ENCODE measurements at regions not wholly inside any gene's neighbourhood (a gene's known extent, or its start where the extent isn't known, plus 50 kb on each side); places are given as distances from the start of the nearest gene placed in this dataset.
"Not testable (repeated sequence)": the region's sequence is repeated elsewhere in the genome, so short reads cannot be mapped to it uniquely, and the experiment has no call there.

DNA sequence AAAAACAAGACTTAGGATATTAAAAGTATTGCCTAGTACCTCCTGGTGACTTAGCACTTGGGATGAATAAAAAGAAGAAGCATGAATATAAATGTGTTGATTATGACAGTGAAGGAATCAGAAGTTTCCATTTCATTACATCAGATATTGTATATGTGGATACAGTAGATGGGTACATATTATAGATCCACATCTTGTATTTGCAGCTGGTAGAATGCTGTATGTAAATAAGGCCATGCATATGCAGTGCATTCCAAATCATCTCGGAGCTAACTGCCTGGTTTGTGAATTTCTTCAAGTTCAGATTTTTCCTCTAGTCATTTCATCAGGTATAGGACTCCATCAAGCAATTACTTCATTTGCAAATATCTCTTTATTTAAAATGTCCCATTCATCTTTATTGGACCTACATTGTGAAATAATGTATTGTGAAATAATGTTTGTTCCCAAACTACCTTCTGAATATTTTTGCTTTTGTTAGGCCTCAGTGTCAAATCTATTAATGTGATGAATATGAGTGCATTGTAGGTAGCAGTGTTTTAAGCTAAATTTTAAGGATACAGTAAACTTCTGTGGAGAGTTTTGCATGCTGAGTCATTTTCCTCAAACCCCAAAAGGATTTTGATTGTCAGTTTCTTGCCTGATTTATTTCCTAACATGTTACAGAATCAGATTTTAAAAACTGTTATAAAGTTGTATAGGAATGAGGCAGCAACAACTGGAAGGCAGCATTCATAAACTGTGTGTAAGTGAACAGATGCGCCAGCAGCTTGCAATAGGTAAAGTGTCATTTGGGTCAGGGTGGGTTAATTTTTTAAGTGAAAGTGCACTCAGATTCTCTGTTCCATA is 370.8 kb upstream of the RIOK2 start:
- intact Hi-C loops (cut with DNase I), result no loop called here

DNA sequence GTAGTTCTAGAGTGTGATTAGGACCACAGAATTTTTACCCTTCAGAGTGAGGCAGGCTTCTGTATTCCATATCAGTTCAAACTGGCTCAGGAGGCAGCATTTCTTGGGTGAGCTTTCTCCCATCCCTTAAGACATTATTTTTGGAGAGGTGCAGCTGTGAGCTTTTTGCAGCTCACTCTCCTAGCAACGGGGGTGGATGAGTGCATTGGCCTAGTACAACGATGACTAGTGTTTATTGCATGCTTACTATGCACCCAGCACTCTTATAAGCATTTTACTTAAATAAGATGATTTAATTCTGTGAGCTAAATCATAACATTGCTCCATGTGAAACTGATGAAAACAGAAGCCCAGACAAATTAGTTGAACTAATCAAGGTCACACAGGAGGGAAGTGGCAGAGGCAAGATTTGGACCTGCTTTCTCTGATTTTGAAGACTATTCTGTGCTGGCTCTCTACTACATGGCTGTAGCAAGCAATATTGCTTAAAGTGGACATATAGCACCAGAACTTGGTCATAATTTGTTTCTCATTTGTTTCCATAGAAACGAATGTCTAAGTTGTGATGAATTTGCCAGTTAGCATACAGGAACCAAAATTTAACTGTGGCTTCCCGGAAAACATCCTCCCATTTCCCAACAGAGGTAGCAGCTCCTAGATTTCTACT is 372.1 kb upstream of the RIOK2 start:
- DNase-seq (ENCODE audit: missing footprints) (no peak), ATAC-seq (no peak)
- intact Hi-C loops (cut with DNase I), result no loop called here

More for the DNA sequence above, 370.8 kb upstream of the RIOK2 start:
- ATAC-seq, result no peak
- DNase-seq (ENCODE audit: missing footprints), result no peak

DNA sequence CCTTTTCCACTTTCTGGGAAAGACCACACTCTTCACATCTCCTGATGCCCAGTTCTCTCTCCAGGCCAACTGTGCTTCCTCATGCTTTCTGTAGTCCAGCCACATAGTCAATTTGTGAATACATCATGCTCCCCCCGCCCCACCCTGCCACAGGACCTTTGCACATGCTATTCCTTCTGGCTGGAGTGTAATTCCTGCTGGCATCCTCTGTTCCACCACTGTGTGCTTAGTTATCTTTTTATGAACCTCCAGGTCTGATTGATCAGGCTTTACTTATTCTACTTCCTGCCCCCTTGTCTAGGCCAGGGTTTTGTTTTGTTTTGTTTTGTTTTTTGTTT is 372.6 kb upstream of the RIOK2 start:
- no peak for DNase-seq (ENCODE audit: missing footprints)
- intact Hi-C loops (cut with DNase I), result no loop called here
- no peak for ATAC-seq

DNA sequence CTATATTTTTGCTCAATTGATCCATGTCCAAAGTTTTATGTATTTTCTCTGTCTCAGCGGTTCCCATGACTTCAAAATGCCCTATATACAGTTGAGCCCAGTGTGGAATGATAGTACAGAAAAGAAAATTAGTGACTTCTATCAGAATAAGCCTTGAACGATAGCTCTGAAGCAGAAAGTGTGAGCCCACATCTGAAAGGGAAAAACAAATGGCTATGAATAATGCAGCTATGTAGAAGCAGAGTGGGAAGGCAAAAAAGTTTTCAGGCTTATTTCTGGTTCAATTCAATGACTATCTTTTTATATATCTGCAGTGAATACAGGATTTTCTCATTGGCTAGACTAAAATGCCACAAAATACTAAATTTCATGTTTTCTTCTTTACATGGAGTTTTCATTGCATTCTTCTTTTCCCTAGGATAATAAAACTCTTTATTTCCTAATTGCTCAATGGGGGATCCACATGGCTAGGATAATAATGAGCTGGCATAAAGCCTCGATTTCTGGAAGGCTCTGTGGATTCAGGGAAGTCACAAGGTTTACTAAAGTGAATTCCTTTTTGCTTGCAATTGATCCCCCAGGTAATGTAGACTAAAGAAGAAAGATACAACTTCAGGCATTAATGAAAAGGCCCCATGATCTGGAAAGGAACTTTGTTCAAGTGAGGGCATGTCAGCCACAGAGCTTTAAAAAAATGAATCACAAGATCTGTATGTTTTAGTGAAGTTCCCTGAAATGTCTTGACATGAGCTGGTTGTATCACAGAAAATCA is 377.0 kb upstream of the RIOK2 start:
- ATAC-seq (no peak), DNase-seq (ENCODE audit: missing footprints) (no peak)
- intact Hi-C loops (cut with DNase I), result no loop called here

DNA sequence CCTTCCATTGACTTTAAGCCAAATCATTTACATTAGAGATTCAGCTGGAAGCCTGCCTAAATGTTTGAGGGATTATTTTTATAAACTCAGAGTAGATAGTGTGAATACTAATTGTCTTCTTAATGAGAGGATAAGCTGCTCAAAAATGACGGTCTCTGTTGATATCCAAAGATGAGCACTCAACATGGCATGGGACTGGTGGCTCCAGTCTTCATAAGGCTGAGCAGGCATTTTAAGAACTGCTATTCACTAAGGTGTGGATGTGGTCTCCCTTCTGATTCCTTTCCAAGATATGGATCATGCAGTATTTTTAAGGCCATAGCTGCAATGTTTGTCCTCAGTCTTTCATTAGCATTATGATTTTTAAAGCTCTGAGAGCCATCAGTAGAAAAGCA is 377.5 kb upstream of the RIOK2 start:
- no peak for DNase-seq (ENCODE audit: missing footprints)
- no peak for ATAC-seq
- intact Hi-C loops (cut with DNase I), result no loop called here

DNA sequence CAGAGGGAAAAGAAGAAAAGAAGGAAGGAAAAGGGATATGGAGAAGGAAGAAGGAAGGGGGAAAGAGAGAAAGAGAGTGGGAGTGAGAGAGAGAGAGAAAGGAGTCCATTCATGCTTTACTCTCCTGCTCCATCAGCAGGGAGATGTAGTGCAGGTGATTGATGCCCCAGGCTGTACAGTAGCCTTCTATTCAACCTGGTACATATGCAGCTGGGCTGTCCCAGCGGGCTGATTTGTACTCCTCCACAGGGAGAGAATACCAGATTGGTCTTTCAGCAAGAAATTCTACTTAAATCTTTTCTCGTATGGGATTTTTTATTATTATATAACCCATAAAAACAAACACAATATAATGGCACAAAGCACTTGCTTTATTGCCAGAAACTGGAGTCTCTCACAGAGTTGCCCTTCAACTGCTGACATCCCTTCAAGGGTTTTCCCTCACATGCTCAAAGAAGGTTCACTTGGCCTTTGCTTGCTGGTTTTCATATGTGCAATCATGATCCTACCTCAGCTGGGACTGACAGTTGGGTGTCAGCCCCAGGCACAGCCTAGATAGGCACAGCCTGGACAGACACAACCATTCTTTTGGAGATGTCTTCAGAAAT is 380.1 kb upstream of the RIOK2 start:
- ATAC-seq, result no peak
- intact Hi-C loops (cut with DNase I), result no loop called here
- no peak for DNase-seq (ENCODE audit: missing footprints)

DNA sequence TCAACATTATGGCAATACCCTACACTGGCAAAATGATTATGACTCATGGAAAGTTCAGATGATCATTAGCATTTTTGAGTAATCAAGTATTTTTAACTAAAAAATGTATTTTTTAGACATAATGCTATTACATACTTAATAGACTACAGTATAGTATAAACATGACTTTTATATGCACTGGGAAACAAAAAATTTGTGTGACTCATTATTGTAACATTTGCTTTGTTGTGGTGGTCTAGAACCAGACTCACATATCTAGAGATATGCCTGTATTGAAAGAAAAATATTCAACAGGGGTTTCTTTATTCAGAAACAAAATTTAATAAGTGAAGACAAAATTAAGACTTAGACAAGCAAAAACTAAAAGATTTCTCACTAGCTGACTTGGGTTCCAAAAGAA is 385.3 kb upstream of the RIOK2 start:
- DNase-seq (ENCODE audit: missing footprints), result no peak
- ATAC-seq, result no peak
- intact Hi-C loops (cut with DNase I), result no loop called here

DNA sequence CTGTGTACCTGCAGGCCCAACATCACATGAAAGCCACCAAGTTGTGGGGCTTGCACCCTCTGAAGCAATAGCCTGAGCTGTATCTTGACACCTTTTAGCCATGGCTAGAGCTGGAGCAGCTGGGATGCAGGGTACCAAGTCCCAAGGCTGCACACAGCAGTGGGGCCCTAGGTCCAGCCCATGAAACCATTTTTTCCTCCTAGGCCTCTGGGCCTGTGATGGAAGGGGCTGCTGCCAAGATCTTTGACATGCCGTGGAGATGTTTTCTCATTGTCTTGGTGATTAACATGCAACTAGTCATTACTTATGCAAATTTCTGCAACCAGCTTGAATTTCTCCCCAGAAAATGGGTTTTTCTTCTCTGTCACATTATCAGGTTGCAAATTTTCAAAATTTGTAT is 387.2 kb upstream of the RIOK2 start:
- no peak for ATAC-seq
- no peak for DNase-seq (ENCODE audit: missing footprints)
- intact Hi-C loops (cut with DNase I), result no loop called here

DNA sequence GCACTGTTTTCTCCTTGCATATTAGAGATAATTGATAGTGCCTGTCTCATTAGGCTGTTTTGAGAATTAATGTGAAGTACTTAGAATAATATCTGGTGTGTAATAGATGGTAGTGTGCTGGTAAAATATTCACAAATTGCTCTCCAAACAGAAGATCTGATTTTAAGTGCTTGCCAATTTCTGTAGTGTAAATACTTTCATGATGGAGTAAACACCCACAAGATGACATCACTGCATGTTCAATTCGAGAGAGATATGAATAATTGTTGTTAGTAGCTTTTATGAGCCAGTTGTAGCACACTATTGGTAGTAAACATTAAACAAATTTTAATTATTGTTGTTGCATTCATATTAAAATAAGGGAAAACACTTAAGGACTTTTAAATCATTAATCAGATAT is 392.3 kb upstream of the RIOK2 start:
- ATAC-seq (no peak), DNase-seq (ENCODE audit: missing footprints) (no peak)
- intact Hi-C loops (cut with DNase I), result no loop called here

DNA sequence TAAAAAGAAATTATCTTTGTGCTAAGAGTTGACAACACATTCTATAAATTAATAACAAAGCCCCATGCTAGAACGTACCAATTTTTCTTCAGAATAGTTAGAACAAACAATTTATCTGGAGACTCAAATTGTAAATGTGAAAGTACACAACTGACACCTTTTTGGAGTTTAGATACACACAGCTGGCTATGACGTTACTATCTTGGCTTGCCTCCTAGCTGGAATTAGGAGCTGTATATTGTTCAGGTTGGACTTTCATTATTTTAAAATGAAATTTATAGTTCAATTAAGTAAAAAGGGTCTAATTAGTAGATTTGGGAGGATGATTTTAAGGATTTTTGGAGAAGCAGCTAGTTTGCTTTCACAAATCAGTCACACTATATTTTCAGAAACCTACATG is 393.9 kb upstream of the RIOK2 start:
- ATAC-seq, result no peak
- DNase-seq (ENCODE audit: missing footprints), result no peak
- intact Hi-C loops (cut with DNase I), result no loop called here

DNA sequence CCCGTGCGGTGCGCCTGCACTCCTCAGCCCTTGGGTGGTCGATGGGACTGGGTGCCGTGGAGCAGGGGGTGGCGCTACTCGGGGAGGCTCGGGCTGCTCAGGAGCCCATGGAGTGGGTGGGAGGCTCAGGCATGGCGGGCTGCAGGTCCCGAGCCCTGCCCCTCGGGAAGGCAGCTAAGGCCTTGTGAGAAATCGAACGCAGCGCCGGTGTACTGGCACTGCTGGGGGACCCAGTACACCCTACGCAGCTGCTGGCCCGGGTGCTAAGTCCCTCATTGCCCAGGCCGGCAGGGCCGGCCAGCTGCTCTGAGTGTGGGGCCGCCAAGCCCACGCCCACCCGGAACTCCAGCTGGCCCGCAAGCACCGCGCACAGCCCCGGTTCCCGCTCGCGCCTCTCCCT is 396.9 kb upstream of the RIOK2 start:
- ATAC-seq; DNase-seq (ENCODE audit: missing footprints); intact Hi-C loops (cut with DNase I): not testable (repeated sequence)

DNA sequence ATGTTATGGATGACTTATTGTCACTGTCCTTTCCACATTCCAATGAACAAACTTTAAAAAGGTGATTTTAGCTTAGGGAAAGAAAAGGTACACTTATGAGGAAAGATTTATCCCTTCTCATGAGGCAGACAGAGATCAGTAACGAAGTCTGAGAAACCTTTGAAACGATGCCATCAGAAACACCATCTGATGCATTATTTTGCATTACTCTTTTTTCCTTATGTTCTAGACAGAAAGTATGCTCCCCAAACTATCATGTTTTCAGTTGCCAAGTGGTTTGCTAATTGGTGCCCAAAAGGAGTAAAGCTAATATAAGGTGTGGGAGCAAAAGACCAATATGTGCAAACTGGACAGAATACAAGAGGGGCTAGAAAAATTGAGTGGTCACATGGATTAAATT is 397.7 kb upstream of the RIOK2 start:
- no peak for ATAC-seq
- DNase-seq (ENCODE audit: missing footprints), result no peak
- intact Hi-C loops (cut with DNase I), result no loop called here

DNA sequence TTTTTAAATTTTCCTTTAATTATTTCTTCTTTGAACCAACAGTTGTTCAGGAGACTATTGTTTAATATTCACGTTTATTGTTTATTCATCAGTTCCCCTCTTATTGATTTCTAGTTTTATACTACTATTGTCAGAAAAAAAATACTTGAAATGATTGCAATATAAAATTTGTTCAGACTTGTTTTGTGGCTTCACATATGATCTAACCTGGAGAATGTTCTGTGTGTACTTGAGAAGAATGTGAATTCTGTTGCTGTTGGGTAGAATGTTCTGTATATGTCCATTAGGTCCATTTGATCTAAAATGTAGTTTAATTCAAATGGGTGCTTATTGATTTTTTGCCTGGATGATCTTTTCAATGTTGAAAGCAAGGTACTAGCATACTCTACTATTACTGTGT is 408.7 kb upstream of the RIOK2 start:
- ATAC-seq, result no peak
- intact Hi-C loops (cut with DNase I), result no loop called here
- no peak for DNase-seq (ENCODE audit: missing footprints)

DNA sequence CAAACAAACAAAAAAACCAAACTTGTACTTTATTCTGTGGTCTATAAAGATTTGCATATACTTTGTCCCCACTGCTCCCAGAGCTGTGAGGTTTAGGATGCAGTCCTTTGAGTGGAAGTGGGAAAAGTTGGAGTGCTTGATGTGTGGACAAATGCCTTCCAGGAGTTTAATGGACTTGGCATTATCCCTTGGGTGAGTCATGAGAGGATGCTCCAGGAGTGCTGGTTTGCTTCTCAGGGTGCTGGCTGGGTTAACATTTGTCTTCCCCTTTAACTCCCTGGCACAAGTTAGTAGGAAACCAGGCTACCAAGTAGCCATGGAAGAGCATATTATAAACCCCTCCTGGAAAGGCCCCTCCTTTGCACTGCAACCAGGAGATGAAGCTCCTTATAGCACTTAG is 417.4 kb upstream of the RIOK2 start:
- no peak for DNase-seq (ENCODE audit: missing footprints)
- no peak for ATAC-seq
- intact Hi-C loops (cut with DNase I), result no loop called here

DNA sequence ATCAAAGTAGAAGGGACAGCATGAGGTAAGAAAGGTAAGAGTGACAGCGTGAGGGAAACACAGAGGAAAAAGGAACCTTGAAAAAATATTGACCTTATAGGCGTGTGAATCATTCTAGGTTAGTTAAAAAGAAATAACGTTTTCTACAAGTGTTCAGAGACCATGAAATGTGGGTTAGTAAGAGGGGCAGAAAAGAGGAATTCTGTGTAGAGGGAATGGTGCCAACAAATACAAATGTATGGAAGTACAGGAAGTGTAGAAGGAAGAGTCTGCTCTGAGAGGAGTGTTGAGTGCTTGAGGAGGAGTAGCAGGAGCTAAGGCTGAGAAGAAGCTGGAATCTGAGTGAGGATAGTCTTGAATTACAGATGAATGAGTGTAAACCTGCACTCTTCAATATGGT is 418.6 kb upstream of the RIOK2 start:
- intact Hi-C loops (cut with DNase I), result no loop called here
- DNase-seq (ENCODE audit: missing footprints), result no peak
- ATAC-seq, result no peak

DNA sequence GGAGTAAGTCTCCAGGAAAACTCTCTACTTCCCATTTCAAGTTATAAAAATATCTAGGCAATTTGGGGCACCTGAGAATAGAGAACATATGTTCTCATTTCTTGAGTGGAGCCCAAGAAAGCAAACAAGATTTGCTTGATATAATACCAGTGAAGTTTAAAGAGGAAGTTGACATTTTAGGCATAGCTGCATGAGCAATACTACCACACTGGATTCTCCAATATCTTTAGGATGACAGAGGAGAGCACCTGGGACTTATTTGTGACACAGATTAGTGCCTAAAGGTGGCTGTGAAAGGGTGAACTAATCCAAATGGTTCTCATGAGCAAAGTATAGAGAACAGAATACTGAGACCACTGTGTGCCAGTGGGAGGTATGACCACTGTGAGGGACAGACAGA is 423.5 kb upstream of the RIOK2 start:
- intact Hi-C loops (cut with DNase I), result no loop called here
- no peak for ATAC-seq

DNA sequence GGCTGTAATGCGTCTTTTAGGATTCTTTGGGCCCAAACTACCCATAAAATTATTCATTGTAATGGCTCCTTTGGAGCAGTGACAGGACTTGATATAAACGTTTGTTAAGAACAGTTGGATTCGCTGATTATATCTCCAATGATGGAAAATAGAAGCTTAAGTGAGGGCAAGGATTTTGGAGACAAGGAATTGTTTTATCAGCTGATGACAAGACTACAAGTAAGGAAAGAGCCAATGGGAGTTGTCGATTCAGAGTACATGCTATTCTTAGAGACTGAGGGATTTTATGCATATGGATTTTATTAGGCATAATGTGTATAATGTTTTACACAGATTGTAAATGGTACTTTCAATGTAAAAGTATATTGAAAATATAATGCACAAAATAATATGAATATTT is 425.5 kb upstream of the RIOK2 start:
- intact Hi-C loops (cut with DNase I), result no loop called here
- DNase-seq (ENCODE audit: missing footprints) (no peak), ATAC-seq (no peak)

More for the DNA sequence above, 423.5 kb upstream of the RIOK2 start:
- no peak for DNase-seq (ENCODE audit: missing footprints)

DNA sequence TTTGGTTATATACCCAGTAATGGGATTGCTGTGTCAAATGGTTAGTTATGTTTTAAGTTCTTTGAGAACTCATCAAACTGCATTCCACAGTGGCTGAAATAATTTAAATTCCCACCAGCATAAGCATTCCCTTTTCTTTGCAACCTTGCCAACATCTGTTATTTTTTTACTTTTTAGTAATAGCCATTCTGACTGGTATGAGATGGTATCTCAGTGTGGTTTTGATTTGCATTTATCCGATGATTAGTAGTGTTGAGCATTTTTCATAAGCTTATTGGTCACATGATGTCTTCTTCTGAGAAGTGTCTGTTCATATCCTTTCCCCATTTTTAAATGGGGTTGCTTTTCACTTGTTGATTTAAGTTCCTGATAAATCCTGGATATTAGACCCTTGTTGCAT is 435.7 kb upstream of the RIOK2 start:
- intact Hi-C loops (cut with DNase I), result no loop called here
- ATAC-seq (no peak), DNase-seq (ENCODE audit: missing footprints) (no peak)

DNA sequence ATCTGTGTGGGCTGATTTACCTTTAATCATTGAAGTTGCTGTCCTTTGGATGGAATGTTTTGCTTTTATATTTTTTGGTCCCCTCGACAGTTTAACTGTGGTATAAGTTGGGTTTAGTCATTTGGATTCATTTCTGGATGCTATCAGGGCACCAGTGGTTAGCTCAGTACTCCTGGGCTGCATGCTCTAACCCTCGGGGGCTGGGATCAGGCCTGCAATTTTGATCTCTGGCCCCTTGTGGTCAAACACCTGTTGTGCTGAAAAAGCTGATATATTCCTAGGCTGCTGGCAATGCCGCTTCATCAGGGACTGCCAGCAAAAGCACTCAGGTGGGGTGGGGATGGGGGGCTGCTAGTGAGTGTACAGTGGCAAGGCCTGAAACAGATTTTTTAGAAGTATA is 440.4 kb upstream of the RIOK2 start:
- ATAC-seq (no peak), DNase-seq (ENCODE audit: missing footprints) (peak; percentile 40)
- intact Hi-C loops (cut with DNase I), result no loop called here

DNA sequence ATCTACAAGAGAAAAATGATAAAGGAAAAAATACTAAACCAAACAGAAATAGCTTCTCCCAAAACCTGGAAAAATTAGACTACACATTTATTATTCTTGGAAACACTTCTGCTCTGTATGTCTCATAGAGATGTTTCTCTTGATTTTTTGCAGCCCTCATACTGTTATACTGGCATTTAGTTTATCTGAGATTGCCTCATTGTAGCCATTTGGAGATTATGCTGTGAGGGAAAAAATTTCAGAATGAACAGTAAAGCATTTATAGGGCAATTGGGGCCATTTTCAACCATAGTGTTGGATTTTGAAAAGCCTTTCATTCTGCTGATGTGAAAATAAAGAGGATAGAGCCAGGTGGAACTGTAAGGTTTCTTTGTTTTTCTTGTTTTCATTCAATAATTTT is 441.8 kb upstream of the RIOK2 start:
- intact Hi-C loops (cut with DNase I), result no loop called here

More for the DNA sequence above, 441.8 kb upstream of the RIOK2 start:
- ATAC-seq (no peak), DNase-seq (ENCODE audit: missing footprints) (no peak)
